Spleen (tissue), 11 donors: ENCODE measurements at regions not wholly inside any gene's neighbourhood (a gene's known extent, or its start where the extent isn't known, plus 50 kb on each side); places are given as distances from the start of the nearest gene placed in this dataset.

Experiments used
- DNase-seq: peaks from one replicate; pipeline ENCODE4 v3.0.0-alpha.2; 2020
- H3K27ac ChIP-seq, 8 donors: fragments of 200-600 bp; sonication (generic) in 7 of 8; 1 replicate in 4 of 8; 2 replicates in 4 of 8; pipeline versions ENCODE4 v1.5.0 to v1.8.0; 2016 to 2021; ENCODE audit warnings: inconsistent platforms in 4 of 8, mild to moderate bottlenecking in 4 of 8, moderate library complexity in 1 of 8
- H3K27me3 ChIP-seq, 7 donors: fragments of 200-600 bp; sonication (generic) in 6 of 7; replicated peaks in 1 of 7; 1 replicate in 4 of 7; 2 replicates in 3 of 7; pipeline versions ENCODE4 v1.5.0 to v1.8.0; 2016 to 2021; ENCODE audit warnings: inconsistent platforms in 3 of 7, mild to moderate bottlenecking in 1 of 7
- H3K36me3 ChIP-seq, 6 donors: fragments of 200-600 bp; sonication (generic) in 5 of 6; 1 replicate in 4 of 6; 2 replicates in 2 of 6; pipeline versions ENCODE4 v1.5.0 to v1.8.0; 2016 to 2021; ENCODE audit warnings: inconsistent platforms in 2 of 6
- H3K4me1 ChIP-seq, 6 donors: fragments of 200-600 bp; sonication (generic) in 5 of 6; 1 replicate in 3 of 6; 2 replicates in 3 of 6; pipeline versions ENCODE4 v1.5.0 to v1.8.0; 2016 to 2021; ENCODE audit warnings: inconsistent platforms in 3 of 6
- H3K4me3 ChIP-seq, 8 donors: fragments of 200-600 bp; sonication (generic) in 7 of 8; 1 replicate in 4 of 8; 2 replicates in 4 of 8; pipeline versions ENCODE4 v1.5.0 to v1.8.0; 2016 to 2021; ENCODE audit warnings: inconsistent platforms in 4 of 8, mild to moderate bottlenecking in 4 of 8, moderate library complexity in 2 of 8
- H3K9me3 ChIP-seq, 8 donors: fragments of 200-600 bp; sonication (generic) in 7 of 8; 1 replicate in 4 of 8; 2 replicates in 4 of 8; pipeline versions ENCODE4 v1.5.0 to v1.8.0; 2016 to 2021; ENCODE audit warnings: inconsistent platforms in 4 of 8
- POLR2A ChIP-seq, 3 donors: fragments of 450-650 bp; IDR thresholded peaks; one replicate each; pipeline ENCODE4 v1.5.1; 2017; ENCODE audit warnings: antibody characterized with exemption in 3 of 3, mild to moderate bottlenecking in 1 of 3
- POLR2AphosphoS5 ChIP-seq, 3 donors: sonication (generic); formaldehyde crosslinking; IDR thresholded peaks; one replicate each; pipeline ENCODE4 v1.5.1; 2017; ENCODE audit warnings: antibody characterized with exemption in 3 of 3
- WGBS, 5 donors: extraction: QIAGEN DNeasy Blood & Tissue Kit in 3 of 5; methylation state at CpG; one replicate each; pipeline versions ENCODE4 v1.1.5 to v1.1.7; 2013 to 2018; 5-methylcytosine and 5-hydroxymethylcytosine counted together
- intact Hi-C: fragments of 100-400 bp; cut with DNase I; formaldehyde crosslinking; loops from one replicate; pipeline ENCODE4 v1.15.0; 2023; ENCODE audit warnings: low total_unique reads
- TF ChIP-seq, protein P1 (sequence below), 11 experiments: fragments of 200-600 bp in 7 of 11; fragments of 450-650 bp in 4 of 11; sonication (generic) in 4 of 11; IDR thresholded peaks in 8 of 11; conservative IDR thresholded peaks in 3 of 11; 1 replicate in 7 of 11; 2 replicates in 4 of 11; pipeline versions ENCODE4 v1.4.0 to v1.8.0; 2016 to 2021; ENCODE audit warnings: antibody characterized with exemption in 11 of 11, inconsistent platforms in 4 of 11, mild to moderate bottlenecking in 1 of 11
- donor health status: healthy with polysubstance abuse.
- donor health status: DM: no; HTN: no; CAD: no; lungs with moderate emphysema.
- donor health status: DM: no; HTN: no; CAD: no.
- donor health status: Bipolar disorder and iron deficiency.
- donor health status: healthy.
- donor health status: DM: no; HTN: no; CAD: no.
- donor health status: DM: yes; HTN: yes; CAD: no.

GRCh38 chr10:71136036-71136721, 76.2 kb upstream of the UNC5B start:
- TF ChIP-seq POLR2A (IDR thresholded peaks at IDR 0.05) (no peak), POLR2AphosphoS5 (IDR thresholded peaks at IDR 0.05) (no peak)
- TF ChIP-seq, protein P1, sequence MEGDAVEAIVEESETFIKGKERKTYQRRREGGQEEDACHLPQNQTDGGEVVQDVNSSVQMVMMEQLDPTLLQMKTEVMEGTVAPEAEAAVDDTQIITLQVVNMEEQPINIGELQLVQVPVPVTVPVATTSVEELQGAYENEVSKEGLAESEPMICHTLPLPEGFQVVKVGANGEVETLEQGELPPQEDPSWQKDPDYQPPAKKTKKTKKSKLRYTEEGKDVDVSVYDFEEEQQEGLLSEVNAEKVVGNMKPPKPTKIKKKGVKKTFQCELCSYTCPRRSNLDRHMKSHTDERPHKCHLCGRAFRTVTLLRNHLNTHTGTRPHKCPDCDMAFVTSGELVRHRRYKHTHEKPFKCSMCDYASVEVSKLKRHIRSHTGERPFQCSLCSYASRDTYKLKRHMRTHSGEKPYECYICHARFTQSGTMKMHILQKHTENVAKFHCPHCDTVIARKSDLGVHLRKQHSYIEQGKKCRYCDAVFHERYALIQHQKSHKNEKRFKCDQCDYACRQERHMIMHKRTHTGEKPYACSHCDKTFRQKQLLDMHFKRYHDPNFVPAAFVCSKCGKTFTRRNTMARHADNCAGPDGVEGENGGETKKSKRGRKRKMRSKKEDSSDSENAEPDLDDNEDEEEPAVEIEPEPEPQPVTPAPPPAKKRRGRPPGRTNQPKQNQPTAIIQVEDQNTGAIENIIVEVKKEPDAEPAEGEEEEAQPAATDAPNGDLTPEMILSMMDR (IDR thresholded peaks at IDR 0.05 in 8 of 11, conservative IDR thresholded peaks at IDR 0.05 in 3 of 11), result no peak
- 68 to 82% (median 75%) methylated on average over 8 of the region's 8 CpGs for WGBS, 5 donors
- H3K36me3 ChIP-seq, result no peaks in the 10 kb centered on the region
- H3K9me3 ChIP-seq, result no peaks in the 10 kb centered on the region
- no peak overlapping the region for H3K4me3 ChIP-seq
- peaks cover 0 to 15% (median 12%) of the 10 kb centered on the region in 6 donors for H3K4me1 ChIP-seq
- H3K27me3 ChIP-seq, result peaks cover 0 to 34% (median 0%) of the 10 kb centered on the region in 7 donors
- DNase-seq, result no peak
- intact Hi-C loops, result no loop called here
- H3K27ac ChIP-seq, result no peak overlapping the region

GRCh38 chr10:71137701-71138100, 74.7 kb upstream of the UNC5B start:
- WGBS, 5 donors, result 93 to 100% (median 97%) methylated on average over 2 of the region's 2 CpGs
- H3K4me3 ChIP-seq, result no peak overlapping the region
- H3K36me3 ChIP-seq, result no peaks in the 10 kb centered on the region
- no peak overlapping the region for H3K27ac ChIP-seq
- no peaks in the 10 kb centered on the region for H3K9me3 ChIP-seq
- H3K4me1 ChIP-seq, result peaks cover 0 to 5% (median 3%) of the 10 kb centered on the region in 6 donors
- no peak for DNase-seq
- H3K27me3 ChIP-seq, result peaks cover 0 to 25% (median 0%) of the 10 kb centered on the region in 7 donors
- TF ChIP-seq, protein P1 (IDR thresholded peaks at IDR 0.05 in 8 of 11, conservative IDR thresholded peaks at IDR 0.05 in 3 of 11), result no peak
- TF ChIP-seq POLR2A (IDR thresholded peaks at IDR 0.05) (no peak), POLR2AphosphoS5 (IDR thresholded peaks at IDR 0.05) (no peak)
- intact Hi-C loops, result no loop called here

DNA sequence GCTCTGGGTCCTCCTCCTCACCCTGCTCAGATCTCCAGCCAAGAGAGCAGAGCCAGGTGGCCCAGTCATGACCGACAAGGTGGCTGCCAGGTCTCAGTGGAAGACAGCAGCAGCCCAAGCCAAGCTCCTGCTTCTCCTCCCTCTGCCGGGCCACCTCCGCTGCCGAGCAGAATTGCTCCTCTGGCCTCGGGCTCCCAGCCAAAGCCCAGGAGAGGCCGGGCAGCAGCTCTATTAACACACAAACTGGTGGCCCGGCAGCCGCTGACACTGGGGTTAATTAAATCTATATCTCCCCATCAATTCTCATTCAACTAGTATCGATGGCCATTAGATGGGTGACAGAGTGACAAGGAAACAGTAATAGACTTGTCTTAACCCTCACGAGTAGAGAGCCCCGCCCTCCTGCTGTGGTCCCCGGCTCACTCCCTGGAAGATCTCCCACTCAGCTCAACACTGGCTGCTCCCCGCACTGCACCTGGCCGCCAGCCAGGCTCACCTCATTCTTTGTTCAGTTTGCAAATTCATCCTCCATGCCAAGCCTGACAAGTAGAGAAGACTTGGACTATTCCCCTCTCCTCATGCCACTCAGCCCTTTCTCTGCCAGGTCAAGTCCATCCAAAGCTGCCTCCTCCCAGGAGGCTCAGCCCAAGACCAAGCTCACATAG, 74.1 kb upstream of the UNC5B start:
- Histone ChIP-seq H3K4me1 (no peaks in the 10 kb centered on the region), H3K36me3 (no peaks in the 10 kb centered on the region), H3K9me3 (no peaks in the 10 kb centered on the region), H3K27ac (no peak overlapping the region), H3K4me3 (no peak overlapping the region), H3K27me3 (peaks cover 0 to 19% (median 0%) of the 10 kb centered on the region in 7 donors)
- DNase-seq, result no peak
- no peak for TF ChIP-seq POLR2AphosphoS5 (IDR thresholded peaks at IDR 0.05)
- TF ChIP-seq, protein P1 (IDR thresholded peaks at IDR 0.05 in 8 of 11, conservative IDR thresholded peaks at IDR 0.05 in 3 of 11), result no peak
- TF ChIP-seq POLR2A (IDR thresholded peaks at IDR 0.05), result no peak
- intact Hi-C loops, result no loop called here
- 82 to 92% (median 87%) methylated on average over 13 to 14 of the region's 14 CpGs for WGBS, 5 donors

DNA sequence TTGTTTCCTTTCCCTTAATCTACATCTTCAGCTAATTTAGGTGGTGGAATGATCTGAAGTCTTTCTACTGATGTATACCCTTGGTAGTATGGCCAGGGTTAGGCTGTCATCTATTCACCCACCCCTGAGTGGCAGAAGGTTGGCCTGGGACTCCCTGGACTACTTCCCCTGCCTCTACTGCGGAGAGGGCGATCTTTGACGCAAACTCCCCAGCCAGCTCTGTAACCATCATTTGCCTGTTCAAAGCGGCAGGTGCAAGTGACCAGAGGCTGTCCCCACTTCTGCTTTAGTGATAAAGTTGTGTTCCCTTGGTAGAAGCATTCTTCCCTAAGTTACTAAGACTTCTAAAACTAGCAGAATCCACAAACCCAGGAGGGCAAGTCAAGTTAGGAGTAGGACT, 70.8 kb upstream of the UNC5B start:
- intact Hi-C loops, result no loop called here
- DNase-seq, result no peak
- no peak overlapping the region for H3K27ac ChIP-seq

More for the DNA sequence above, 70.8 kb upstream of the UNC5B start:
- no peaks in the 10 kb centered on the region for H3K36me3 ChIP-seq
- no peaks in the 10 kb centered on the region for H3K9me3 ChIP-seq
- H3K4me1 ChIP-seq, result no peaks in the 10 kb centered on the region
- no peak overlapping the region for H3K4me3 ChIP-seq
- TF ChIP-seq POLR2AphosphoS5 (IDR thresholded peaks at IDR 0.05) (no peak), POLR2A (IDR thresholded peaks at IDR 0.05) (no peak)
- TF ChIP-seq, protein P1 (IDR thresholded peaks at IDR 0.05 in 8 of 11, conservative IDR thresholded peaks at IDR 0.05 in 3 of 11), result no peak
- WGBS, 5 donors, result 86 to 93% (median 93%) methylated on average over 4 of the region's 4 CpGs
- peaks cover 0 to 18% (median 0%) of the 10 kb centered on the region in 7 donors for H3K27me3 ChIP-seq
